Activated T-cell treated with anti-CD3 and anti-CD28 coated beads for 24 hours (primary cell): ENCODE measurements at regions not wholly inside any gene's neighbourhood (a gene's known extent, or its start where the extent isn't known, plus 50 kb on each side); places are given as distances from the start of the nearest gene placed in this dataset.

Source experiments
- DNase-seq: peaks from one replicate; pipeline ENCODE4 v3.0.0-alpha.2; 2020; ENCODE audit warnings: low read depth

DNA sequence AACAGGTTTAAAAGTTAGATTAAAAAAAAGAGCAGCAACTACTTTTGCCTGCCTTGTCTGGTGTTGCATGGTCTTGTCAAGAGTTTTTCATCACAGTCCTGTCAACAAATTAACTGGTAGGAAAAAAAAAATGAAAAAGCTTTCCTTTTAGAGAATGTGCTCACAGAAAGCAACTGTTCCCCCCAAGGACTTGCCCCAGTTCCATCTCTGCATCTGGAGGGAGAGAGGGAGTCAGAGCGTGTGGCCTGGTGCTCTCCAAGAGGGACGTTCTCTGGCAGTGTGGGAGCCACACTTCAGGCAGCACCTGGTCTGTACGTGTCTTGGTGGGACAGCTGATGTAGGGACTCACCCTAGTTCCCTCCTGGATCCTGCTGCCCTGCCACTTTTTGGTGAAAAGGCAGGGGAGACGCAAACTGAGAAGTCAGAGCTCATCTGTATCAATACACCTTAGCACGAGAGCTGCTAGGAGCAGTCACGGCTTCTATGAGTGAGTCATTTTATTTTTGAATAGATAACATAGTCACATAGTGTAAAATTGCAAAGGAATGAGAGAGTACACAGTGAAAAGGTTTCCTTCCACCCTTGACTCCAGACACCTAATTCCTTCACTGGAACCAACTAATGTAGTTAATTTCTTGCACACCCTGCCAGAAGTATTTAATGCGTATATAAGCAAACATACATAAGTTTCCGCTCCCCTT lies 172.5 kb upstream of the MGAT5 start:
- DNase-seq, result no peak

- no peak for DNase-seq
Observed at GRCh38 chr2:134083548-134083947, 170.3 kb upstream of the MGAT5 start.

DNA sequence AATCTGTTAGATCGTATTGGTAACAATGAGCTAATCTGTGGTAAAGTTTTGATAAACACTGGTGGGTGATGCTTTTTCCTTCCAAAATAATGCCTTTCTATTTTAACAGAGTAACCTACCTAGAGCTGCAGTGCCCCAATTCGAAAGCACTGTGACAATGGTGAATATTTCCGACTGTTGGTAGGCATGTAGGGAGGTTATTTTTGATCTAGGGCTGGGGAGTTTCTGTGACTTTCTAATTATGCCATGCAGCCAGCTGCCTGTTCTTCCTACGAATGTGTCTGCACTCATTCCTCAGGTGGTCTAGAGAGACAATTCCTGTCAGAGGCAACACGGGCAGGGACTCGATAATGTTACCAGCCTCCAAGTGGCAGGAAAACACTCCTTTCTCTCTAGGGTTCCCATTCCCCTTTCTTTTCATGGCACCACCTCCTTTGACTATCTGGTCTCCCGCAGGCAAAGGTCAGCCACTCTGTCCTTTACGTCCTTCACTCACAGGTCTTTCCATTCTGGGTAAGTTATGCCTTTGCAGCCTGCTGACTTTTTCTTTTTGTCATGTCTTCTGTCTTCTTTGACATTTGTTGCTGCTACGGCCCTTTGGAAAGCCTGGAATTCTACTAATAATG lies 167.2 kb upstream of the MGAT5 start:
- no peak for DNase-seq

DNA sequence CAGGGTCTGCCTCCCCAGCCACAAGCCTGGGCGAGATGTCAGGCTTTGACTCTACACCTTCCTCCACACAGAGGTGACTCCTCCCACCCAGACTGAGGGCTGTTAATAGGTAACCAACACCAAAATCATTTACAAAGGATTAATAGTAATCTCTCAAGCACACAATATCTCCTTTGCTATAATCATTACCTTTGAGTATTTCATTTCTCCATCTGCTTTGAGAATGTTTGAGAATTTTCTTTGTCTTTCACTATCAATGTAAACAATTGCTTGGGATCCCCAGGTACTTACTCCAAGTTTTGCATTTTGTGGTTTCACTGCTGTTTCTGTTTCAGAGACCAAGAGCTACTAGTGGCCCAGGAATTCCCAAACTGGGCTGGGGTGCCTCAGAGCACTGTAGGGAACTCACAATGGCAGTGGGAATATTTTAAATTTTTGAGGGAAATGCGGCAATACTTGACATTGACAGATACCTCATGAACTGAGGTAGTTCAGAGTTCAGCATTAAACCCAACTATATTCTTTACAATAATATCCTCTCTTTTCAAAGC lies 166.4 kb upstream of the MGAT5 start:
- DNase-seq, result no peak

GRCh38 chr2:134089454-134089853 lies 164.4 kb upstream of the MGAT5 start:
- DNase-seq, result no peak

GRCh38 chr2:134097740-134098139 lies 156.1 kb upstream of the MGAT5 start:
- no peak for DNase-seq

DNA sequence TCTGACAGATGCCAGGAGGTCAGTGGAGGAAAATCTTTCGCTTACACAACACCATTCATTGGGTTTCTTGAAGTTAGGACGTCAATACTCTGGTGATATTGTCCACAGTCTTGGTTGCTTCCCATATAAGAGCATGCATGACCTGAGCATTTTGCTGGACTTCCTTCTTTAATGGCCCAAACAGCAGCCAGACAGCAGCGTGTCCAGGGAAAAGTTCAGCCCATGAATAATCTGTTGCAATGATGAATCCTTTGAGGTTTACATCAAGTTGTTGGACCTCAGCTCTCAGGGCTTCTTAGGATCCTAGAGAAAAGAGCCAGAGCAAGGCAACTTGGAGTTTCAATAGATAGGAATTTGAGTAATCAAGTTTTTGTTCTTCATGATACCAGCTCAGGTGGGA lies 155.6 kb upstream of the MGAT5 start:
- no peak for DNase-seq

DNA sequence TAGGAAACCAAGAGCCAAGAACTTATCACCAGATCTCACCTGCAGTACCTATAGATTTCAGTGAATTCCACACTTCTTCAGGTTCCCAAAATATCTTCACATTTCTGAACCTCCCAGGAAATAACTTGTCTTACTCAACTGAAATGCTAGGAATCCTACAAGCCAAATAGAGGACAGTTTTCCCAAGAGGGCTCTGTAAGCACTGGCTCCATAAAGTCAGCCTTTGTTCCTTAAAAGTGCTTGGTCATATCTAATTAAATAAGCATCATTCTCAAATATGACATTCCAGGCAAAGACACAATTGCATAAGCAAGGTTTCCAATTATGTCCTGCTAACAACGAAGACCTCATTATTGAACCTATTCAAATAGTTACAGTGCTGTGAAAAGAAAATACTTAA lies 154.6 kb upstream of the MGAT5 start:
- DNase-seq, result no peak

DNA sequence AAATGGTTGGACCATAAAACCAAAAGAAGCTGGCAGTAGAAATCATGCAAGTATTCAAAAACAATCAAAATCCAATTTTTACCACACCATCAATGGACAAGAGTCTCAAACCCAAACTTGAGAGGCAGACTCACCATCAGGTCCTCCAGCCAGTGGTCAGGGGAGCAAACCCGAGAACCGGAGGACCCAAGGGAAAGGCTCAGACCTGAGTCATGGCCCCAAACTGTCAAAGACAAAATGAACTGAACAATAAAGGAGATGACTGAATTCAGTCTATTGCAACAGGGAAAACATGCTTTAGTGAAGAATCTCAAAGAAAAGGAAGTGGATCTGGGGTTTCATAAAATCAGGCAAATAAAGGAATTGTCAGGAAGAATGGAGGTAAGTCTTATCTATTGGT lies 150.7 kb upstream of the MGAT5 start:
- DNase-seq, result no peak

DNA sequence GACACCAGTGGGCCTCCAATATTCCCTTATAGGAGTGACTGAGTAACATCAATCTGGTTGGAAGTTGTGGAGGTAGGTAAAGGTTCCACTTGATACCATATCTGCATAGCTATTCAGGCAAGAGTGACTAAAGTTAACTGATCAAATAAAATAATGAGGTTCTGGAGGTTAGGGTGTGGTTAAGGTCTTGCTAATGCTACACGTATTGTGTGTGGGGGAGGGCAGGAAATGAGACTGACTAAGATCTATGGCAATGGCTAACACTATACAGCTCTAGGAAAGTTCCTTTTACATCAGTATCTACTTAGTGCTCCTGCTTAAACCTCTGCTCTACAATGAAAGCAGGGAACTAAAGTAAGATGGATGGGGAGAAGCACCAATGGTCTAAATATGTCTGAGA lies 149.1 kb upstream of the MGAT5 start:
- DNase-seq, result no peak

DNA sequence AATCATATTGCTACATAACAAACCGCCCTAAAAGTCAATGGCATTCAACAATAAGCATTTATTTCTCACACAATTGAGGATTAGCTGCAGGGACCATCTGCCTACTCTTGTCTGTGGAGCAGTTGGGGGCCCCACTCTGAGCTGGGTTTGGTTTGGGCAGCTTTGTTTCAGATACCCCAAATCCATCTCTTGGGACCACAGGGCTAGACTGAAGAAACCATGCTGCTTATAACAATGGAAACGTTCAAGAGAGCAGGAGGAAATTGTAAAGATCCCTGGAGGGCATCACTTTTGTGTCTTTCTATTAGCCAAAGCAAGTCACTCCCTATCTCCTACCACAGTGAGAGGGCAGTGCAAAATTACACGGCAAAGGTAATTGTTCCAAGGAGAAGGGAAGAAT lies 146.5 kb upstream of the MGAT5 start:
- DNase-seq, result no peak

DNA sequence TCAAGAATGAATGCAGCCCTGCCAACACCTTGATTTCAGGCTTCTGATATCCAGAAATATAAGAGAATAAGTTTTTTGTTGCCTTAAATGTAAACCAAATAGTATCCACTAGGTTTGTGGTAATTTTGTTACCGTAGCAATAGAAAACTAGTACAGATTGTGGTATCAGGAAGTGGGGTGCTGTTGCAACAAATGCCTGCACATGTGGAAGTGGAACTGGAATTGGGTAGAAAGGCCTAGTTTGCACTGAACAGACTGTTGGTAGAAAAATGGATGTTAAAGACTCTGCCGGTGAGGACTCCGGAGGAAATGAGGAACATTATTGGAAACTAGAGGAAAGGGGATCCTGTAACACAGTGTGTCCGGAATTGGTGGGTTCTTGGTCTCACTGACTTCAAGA lies 145.8 kb upstream of the MGAT5 start:
- no peak for DNase-seq

DNA sequence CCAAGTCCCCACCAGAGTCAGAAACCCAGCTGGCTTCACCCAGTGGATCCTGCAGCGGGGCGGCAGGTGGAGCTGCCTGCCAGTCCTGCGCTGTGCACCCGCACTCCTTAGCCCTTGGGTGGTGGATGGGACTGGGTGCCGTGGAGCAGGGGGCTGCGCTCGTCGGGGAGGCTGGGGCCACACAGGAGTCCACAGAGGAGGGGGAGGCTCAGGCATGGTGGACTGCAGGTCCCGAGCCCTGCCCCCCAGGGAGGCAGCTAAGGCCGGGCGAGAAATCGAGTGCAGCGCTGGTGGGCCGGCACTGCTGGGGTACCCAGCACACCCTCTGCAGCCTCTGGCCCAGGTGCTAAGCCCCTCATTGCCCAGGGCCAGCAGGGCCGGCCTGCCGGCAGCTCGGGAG lies 144.6 kb upstream of the MGAT5 start:
- no peak for DNase-seq

DNA sequence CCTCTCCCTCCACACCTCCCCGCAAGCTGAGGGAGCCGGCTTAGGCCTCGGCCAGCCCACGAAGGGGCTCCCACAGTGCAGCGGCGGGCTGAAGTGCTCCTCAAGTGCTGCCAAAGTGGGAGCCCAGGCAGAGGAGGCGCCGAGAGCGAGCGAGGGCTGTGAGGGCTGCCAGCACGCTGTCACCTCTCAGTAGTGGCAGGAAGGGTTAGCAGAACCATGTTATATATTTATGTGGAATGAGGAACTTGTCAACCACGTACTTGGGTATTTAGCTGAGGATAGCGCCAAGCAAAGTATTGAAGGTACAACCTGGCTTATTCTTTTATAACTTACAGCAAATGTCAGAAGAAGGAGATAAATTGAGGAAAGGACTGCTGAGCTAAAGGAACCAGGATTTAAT lies 144.1 kb upstream of the MGAT5 start:
- DNase-seq, result no peak

- no peak for DNase-seq
Observed at GRCh38 chr2:134110532-134110931, 143.3 kb upstream of the MGAT5 start.

DNA sequence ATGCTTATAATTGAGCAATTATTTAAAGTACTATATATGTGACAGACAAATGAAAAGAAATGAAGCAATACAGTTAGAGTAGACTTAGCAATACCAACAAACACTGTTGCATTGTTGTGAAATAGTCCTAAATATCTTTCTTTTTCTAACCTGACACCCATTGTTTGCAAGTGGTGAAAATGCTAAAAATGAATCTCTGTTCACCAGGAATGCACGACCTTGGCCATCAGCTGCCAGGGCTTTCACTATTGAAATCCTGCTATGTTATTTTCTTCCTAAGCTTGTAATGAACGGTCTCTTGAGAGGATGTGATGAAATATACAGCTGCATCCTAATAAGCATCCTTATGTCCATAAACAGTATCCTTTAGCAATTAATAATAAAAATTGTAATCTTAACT lies 136.2 kb upstream of the MGAT5 start:
- no peak for DNase-seq

GRCh38 chr2:134118279-134119116 lies 135.4 kb upstream of the MGAT5 start:
- DNase-seq, result peak; percentile 80

- DNase-seq, result no peak
Observed at GRCh38 chr2:134119117-134119712, 134.7 kb upstream of the MGAT5 start.

- peak; percentile 77 for DNase-seq
Observed at GRCh38 chr2:134119713-134120405, 134.0 kb upstream of the MGAT5 start.

- no peak for DNase-seq
Observed at GRCh38 chr2:134120406-134120732, 133.5 kb upstream of the MGAT5 start.

DNA sequence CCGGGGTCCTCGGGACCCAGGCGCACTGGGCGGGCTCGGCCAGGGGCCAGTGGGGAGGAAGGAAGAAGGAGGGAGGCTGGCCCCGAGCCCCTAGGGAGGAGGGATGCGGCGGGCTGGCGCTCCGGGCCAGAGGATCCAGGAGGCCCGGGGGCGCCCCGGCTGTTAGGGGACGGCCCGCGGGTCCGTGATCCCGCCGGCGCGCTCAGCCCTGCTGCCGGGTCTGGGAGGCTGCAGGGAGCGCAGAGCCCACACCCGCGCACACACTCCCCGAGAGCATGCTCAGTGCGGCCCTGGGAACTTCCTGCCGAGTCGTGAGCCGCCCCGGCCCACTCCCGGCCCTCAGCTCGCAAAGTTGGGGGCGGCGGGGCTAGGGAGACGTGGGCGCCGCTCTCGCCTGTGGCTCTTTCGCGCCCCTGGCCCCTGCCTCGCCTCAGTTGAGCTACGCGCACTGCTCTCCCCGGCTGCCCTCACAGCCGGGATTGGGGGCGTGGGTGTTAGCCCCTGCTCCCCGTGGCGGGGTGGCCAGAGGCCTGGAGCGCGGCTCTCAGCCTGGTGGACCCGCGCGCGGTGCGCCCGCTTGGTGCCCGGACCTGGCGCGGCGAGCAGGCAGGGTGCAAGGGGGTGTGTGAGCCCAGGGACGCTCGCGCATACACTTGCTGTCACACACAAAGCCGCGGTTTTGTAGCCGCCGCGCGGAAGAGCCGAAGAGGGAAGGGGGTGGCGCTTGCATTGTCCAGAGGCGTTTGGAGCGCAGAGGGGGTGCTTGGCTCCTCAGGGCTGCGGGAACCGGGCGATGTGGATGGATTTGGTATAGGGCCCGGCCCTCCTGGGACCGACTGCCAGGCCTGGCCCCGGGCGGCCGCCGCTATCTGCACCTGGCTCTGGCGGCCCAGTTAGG lies 132.9 kb upstream of the MGAT5 start:
- DNase-seq, result peak; percentile 60
